Testis (tissue), 2 donors: ENCODE measurements at regions not wholly inside any gene's neighbourhood (a gene's known extent, or its start where the extent isn't known, plus 50 kb on each side); places are given as distances from the start of the nearest gene placed in this dataset.

Source experiments
- DNase-seq: peaks from one replicate; pipeline ENCODE4 v3.0.0-alpha.2; 2019
- H3K27ac ChIP-seq, 2 donors: fragments of 200-600 bp; sonication (generic); one replicate each; pipeline ENCODE4 v1.5.1; 2019
- H3K27me3 ChIP-seq: fragments of 200-600 bp; sonication (generic); one replicate; pipeline ENCODE4 v1.5.1; 2019
- H3K36me3 ChIP-seq: fragments of 200-600 bp; sonication (generic); one replicate; pipeline ENCODE4 v1.5.1; 2017; ENCODE audit warnings: low read depth; ENCODE audit errors: missing control alignments
- H3K4me1 ChIP-seq: fragments of 200-600 bp; sonication (generic); one replicate; pipeline ENCODE4 v1.5.1; 2019
- H3K4me3 ChIP-seq, 2 donors: fragments of 200-600 bp; sonication (generic); one replicate each; pipeline ENCODE4 v1.5.1; 2017 to 2019
- H3K9me3 ChIP-seq: fragments of 200-600 bp; sonication (generic); one replicate; pipeline ENCODE4 v1.5.1; 2017
- POLR2A ChIP-seq: fragments of 450-650 bp; IDR thresholded peaks from one replicate; pipeline ENCODE4 v1.6.1; 2017; ENCODE audit warnings: antibody characterized with exemption, mild to moderate bottlenecking, moderate library complexity
- WGBS, 2 donors: methylation state at CpG; one replicate each; pipeline ENCODE4 v1.1.5; 2018; 5-methylcytosine and 5-hydroxymethylcytosine counted together
- intact Hi-C: fragments of 100-400 bp; cut with DNase I; formaldehyde crosslinking; loops from one replicate; pipeline ENCODE4 v1.15.1; 2023; ENCODE audit warnings: low total_unique reads
- TF ChIP-seq, protein P1 (sequence below), 3 experiments: fragments of 450-650 bp in 2 of 3; fragments of 200-600 bp in 1 of 3; sonication (generic) in 1 of 3; IDR thresholded peaks; one replicate each; pipeline ENCODE4 v1.5.1; 2016 to 2019; ENCODE audit warnings: antibody characterized with exemption in 3 of 3, mild to moderate bottlenecking in 2 of 3, moderate library complexity in 1 of 3

DNA sequence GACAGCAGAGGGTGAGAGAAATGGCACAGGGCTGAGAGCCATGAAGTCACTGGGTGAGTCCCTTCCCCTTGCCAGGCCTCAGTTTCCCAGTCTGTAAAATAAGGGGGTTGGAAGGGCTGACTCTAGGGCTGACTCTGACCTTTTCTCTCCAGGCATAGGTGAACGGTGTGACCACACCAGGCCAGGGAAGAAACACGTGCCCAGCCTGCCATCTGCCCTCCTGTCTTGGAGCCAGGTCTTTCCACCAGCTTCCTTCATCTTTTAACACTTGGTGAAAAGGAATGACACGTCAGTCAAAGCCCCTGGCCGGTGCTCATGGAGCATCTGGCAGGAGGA is 74.4 kb downstream of the CPN2 start:
- intact Hi-C loops: loop anchor here (10.0 kb wide), 1 partner anchor 272 kb away; no protein-coding TSS in a partner anchor
- Histone ChIP-seq H3K36me3 (no peaks in the 10 kb centered on the region), H3K4me1 (peaks cover 39% of the 10 kb centered on the region), H3K9me3 (no peaks in the 10 kb centered on the region), H3K4me3 (no peak overlapping the region), H3K27me3 (no peaks in the 10 kb centered on the region), H3K27ac (peak overlapping the region; percentile 63 to 76)
- TF ChIP-seq, protein P1, sequence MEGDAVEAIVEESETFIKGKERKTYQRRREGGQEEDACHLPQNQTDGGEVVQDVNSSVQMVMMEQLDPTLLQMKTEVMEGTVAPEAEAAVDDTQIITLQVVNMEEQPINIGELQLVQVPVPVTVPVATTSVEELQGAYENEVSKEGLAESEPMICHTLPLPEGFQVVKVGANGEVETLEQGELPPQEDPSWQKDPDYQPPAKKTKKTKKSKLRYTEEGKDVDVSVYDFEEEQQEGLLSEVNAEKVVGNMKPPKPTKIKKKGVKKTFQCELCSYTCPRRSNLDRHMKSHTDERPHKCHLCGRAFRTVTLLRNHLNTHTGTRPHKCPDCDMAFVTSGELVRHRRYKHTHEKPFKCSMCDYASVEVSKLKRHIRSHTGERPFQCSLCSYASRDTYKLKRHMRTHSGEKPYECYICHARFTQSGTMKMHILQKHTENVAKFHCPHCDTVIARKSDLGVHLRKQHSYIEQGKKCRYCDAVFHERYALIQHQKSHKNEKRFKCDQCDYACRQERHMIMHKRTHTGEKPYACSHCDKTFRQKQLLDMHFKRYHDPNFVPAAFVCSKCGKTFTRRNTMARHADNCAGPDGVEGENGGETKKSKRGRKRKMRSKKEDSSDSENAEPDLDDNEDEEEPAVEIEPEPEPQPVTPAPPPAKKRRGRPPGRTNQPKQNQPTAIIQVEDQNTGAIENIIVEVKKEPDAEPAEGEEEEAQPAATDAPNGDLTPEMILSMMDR (IDR thresholded peaks at IDR 0.05): no peak
- TF ChIP-seq POLR2A: no peak
- DNase-seq: no peak
- 60 to 67% methylated on average over 1 to 4 of the region's 4 CpGs for WGBS, 2 donors

DNA sequence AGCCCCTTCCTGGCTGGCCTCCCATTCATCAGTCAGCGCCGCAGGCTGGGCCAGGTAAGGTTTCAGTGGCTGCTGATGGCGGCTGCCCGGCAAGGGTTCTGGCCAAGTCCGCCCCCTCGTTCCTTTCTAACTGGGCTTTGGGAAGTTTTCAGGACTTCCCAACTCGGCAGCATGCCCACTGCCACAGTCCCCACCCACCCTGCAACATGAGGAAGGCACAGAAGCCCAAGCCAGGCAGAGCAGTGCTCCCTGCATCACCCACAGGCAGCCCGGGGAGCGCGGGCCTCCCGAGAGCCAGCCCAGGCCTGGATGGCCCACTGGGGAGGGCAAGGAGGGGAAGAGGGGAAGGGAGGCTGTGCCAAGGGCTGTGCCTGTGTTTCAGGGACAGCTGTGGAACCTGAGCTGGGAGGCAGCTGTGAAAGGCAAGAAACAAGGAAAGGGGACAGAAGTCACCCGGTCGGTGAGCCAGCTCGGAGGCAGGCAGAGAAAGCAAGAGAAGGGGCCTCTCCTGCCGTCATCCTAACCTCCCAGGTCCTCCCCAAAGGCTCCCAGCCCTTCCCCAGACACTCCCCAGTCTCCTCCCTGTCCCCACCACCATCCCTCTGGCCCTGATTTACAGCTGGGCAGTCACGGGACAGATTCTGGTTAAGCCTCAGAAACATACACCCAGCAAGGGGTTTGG is 73.9 kb downstream of the CPN2 start:
- Histone ChIP-seq H3K4me3 (no peak overlapping the region), H3K4me1 (peaks cover 36% of the 10 kb centered on the region), H3K36me3 (no peaks in the 10 kb centered on the region), H3K27ac (peak overlapping the region; percentile 63 to 76), H3K9me3 (no peaks in the 10 kb centered on the region), H3K27me3 (no peaks in the 10 kb centered on the region)
- TF ChIP-seq, protein P1 (IDR thresholded peaks at IDR 0.05): no peak
- no peak for TF ChIP-seq POLR2A
- DNase-seq: peak; percentile 63
- intact Hi-C loops: loop anchor here (10.0 kb wide), 1 partner anchor 272 kb away; no protein-coding TSS in a partner anchor
- 42 to 50% methylated on average over 9 to 16 of the region's 16 CpGs for WGBS, 2 donors

DNA sequence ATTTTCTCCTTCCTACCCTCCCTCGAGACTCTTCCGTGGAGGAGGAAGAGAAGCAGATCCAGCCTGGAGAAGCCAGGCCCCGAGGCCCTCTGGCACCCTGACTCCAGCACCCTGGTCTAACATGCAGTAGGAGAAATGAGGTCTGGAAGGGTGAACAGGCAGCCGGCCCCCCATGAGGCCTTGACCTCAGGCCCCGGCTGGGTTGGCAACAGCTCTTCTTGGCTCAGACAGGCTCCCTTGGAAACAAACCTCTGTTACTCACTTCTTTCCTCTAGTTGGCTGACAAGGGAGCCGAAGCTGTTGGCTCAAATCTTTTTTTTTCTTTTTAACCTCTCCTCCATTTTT is 73.4 kb downstream of the CPN2 start:
- TF ChIP-seq POLR2A: no peak
- TF ChIP-seq, protein P1 (IDR thresholded peaks at IDR 0.05): no peak
- DNase-seq: peak; percentile 74
- H3K27ac ChIP-seq: peak overlapping the region; percentile 63 to 76
- H3K27me3 ChIP-seq: no peaks in the 10 kb centered on the region
- no peaks in the 10 kb centered on the region for H3K36me3 ChIP-seq
- intact Hi-C loops: loop anchor here (10.0 kb wide), 1 partner anchor 273 kb away; no protein-coding TSS in a partner anchor
- H3K4me1 ChIP-seq: peaks cover 30% of the 10 kb centered on the region
- H3K4me3 ChIP-seq: no peak overlapping the region
- H3K9me3 ChIP-seq: no peaks in the 10 kb centered on the region
- WGBS, 2 donors: 12 to 47% methylated on average over 6 of the region's 6 CpGs

DNA sequence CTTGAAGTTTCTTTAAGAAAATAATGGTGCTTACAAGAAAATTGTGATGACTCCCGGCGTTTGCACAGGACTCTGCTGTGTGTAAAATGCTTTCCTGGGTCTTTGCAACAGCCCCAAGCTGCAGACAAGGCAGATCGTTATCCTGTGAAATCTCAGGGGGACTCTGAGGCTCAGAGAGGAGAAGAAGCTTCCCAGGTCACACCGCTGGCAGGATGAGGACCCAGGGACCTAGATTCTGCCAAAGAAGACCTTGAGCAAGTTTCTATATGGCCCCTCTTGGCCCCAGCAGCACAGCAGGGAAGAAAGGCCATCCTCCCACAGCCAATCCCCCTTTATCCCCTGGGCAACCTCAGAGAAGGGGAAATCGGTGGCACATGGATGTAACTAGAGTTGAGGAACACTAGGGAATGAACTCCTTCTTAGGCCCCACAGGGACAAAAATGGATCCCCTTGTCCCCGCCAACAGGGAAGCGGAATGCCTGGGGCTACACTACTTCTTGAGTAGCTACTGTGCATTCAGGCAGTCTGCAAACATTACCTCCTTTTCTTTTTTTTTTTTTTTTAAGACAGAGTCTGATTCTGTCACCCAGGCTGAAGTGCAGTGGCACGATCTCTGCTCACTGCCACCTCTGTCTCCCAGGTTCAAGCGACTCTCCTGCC is 72.8 kb downstream of the CPN2 start:
- intact Hi-C loops: loop anchor here (10.0 kb wide), 1 partner anchor 274 kb away; no protein-coding TSS in a partner anchor
- DNase-seq: no peak
- H3K36me3 ChIP-seq: no peaks in the 10 kb centered on the region
- H3K27me3 ChIP-seq: no peaks in the 10 kb centered on the region
- TF ChIP-seq, protein P1 (IDR thresholded peaks at IDR 0.05): no peak
- no peak for TF ChIP-seq POLR2A
- 68 to 69% methylated on average over 9 of the region's 9 CpGs for WGBS, 2 donors
- peak overlapping the region; percentile 8 to 76 for H3K27ac ChIP-seq
- peaks cover 26% of the 10 kb centered on the region for H3K4me1 ChIP-seq
- H3K9me3 ChIP-seq: no peaks in the 10 kb centered on the region
- no peak overlapping the region for H3K4me3 ChIP-seq
